ENCODE measurements at regions not wholly inside any gene's neighbourhood (a gene's known extent, or its start where the extent isn't known, plus 50 kb on each side); places are given as distances from the start of the nearest gene placed in this dataset.

DNA sequence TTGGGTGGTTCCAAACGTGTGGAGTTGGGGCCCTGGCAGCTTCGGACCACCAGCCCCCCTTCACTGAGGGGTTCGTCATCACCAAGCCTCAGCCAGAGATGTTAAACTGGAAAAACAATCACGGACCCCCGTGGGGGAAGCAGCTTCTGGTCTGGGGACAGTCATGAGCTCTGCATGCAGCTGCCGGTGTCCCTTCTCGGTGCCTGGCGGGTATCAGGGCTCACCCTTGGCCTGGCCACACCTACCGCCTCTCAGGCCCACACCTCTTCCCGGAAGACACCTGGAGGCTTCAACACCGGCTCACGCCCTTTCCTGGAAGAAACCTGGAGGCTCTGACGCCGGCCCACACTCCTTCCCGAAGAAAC is 77.8 kb upstream of the BHLHE23 start:
- DNase-seq (ENCODE audit: low read depth in 2 of 2) = no peak
- TF ChIP-seq, protein P1, sequence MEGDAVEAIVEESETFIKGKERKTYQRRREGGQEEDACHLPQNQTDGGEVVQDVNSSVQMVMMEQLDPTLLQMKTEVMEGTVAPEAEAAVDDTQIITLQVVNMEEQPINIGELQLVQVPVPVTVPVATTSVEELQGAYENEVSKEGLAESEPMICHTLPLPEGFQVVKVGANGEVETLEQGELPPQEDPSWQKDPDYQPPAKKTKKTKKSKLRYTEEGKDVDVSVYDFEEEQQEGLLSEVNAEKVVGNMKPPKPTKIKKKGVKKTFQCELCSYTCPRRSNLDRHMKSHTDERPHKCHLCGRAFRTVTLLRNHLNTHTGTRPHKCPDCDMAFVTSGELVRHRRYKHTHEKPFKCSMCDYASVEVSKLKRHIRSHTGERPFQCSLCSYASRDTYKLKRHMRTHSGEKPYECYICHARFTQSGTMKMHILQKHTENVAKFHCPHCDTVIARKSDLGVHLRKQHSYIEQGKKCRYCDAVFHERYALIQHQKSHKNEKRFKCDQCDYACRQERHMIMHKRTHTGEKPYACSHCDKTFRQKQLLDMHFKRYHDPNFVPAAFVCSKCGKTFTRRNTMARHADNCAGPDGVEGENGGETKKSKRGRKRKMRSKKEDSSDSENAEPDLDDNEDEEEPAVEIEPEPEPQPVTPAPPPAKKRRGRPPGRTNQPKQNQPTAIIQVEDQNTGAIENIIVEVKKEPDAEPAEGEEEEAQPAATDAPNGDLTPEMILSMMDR (IDR thresholded peaks at IDR 0.05; ENCODE audit: low read depth, low read length) = no peak
- no peak overlapping the region for H3K4me3 ChIP-seq (replicated peaks in 1 of 2; ENCODE audit: low read depth in 2 of 2, low read length in 2 of 2)

DNA sequence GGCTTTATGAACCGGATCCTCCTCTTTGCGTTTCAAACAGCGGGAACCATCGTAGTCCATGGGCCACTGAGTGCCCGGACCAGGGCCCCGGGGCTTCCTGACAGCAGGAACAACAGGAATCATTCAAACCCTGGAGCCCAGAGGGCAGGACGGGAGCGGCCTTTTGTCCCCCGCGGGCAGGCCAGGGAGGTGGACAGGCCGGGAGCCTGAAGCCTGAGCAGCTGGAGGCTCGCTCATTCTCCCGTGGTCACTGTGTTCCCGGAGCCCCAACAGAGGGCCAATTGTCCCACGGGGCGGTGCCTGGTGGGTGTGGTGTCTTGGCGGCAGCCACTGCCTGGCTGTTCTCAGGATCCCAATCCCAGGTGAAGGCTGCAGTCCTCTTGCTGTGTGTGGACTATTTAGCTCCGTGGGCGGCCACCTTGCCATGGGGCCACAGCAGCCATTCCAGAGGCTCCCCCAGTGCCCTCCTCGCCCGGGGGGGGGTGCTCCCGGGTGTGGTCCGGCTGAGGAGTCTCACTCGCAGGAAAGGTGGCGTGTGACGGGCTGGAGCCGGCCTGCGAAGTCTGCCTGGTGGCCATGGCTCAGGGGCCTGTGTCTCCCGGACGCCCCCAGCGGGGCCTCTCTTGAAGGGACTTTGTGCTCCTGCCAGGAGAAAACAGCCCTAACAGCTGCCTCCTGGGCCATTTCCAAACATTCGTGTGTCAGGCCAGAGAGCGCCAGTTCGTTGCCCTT is 77.2 kb upstream of the BHLHE23 start:
- DNase-seq (ENCODE audit: low read depth in 2 of 2) = no peak
- no peak overlapping the region for H3K4me3 ChIP-seq (replicated peaks in 1 of 2; ENCODE audit: low read depth in 2 of 2, low read length in 2 of 2)
- TF ChIP-seq, protein P1 (IDR thresholded peaks at IDR 0.05; ENCODE audit: low read depth, low read length) = no peak

DNA sequence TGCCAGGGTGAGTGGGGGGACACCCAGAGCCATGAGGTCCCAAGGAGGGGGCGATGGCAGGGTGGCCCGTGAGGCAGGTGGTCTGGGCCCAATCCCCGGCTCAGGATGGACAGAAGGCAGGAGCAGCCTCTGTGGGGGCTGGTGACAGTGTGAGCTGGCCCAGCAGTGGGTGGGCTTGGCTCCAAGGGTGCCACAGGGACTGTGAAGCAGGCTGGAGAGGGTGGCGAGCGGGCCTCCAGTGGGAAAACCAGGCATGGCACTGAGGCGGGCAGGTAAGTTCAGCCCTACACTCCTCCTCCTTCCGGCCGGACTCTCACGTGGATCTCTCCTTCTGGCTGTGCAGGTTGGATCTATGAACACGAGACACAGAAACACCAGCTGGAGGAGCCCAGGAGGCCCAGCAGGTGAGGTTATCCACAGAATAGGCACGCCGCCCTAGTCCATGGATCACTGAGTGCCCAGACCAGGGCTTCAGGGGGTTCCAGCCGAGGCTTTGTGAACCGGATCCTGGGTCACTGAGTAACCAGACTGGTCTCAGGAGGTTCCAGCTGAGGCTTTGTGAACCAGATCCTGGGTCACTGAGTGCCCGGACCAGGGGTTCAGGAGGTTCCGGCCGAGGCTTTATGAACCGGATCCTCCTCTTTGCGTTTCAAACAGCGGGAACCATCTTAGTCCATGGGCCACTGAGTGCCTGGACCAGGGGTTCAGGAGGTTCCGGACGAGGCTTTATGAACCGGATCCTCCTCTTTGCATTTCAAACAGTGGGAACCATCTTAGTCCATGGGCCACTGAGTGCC is 76.4 kb upstream of the BHLHE23 start:
- no peak for DNase-seq (ENCODE audit: low read depth in 2 of 2)
- TF ChIP-seq, protein P1 (IDR thresholded peaks at IDR 0.05; ENCODE audit: low read depth, low read length) = no peak
- H3K4me3 ChIP-seq (replicated peaks in 1 of 2; ENCODE audit: low read depth in 2 of 2, low read length in 2 of 2) = no peak overlapping the region

DNA sequence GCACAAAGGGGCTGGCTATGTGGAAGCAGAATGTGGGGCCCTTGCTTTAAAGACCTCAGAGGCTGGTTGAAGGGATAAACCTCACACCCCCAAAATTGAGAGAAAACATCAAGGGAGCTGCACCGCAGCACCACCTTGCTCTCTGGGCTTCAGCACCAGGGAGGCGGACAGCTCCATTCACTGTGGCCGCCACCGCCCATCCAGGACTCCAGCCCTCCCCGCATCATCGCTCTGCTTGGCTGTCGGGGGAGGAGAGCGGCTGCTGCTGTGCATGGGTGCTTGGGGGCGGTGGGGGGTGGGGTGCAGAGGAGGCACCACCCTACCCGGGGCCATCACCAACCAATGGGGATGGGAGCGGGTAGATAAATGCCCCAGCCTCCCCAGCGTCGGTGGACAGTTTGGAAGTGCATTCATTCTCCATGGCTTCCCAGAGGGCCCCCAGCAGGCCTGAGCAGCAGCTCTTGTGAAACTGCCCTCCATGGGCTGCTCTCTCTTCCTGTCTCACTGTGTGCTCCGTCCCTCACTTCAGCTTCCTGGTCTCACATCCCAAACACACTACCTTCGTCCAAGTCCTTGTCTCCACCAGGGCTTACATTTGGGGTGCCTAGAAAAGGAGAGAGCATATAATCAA is 75.7 kb upstream of the BHLHE23 start:
- TF ChIP-seq, protein P1 (IDR thresholded peaks at IDR 0.05; ENCODE audit: low read depth, low read length) = no peak
- peak; percentile 30 to 38 for DNase-seq (ENCODE audit: low read depth in 2 of 2)

DNA sequence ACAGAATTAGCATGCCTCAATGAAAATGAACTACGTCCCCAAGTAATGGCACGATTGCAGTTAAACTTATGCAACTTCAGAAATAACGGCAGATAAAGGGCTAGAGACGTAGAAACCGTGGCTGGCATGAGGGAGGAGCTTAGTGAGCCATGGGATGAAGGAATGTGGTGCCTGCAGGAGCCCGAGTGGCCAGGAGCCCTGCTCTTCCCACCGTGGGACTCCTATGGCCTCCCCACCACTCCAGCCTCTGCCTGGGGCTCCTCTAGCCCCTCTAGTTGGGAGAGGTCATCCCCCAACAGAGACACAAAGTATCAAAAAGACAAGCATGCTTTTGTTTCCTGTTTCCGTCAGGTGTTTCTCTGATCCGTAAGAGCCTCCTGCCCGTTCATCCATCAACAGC is 75.1 kb upstream of the BHLHE23 start:
- TF ChIP-seq, protein P1 (IDR thresholded peaks at IDR 0.05; ENCODE audit: low read depth, low read length) = no peak
- no peak for DNase-seq (ENCODE audit: low read depth in 2 of 2)
- no peak overlapping the region for H3K4me3 ChIP-seq (replicated peaks in 1 of 2; ENCODE audit: low read depth in 2 of 2, low read length in 2 of 2)

More for the DNA sequence above, 75.7 kb upstream of the BHLHE23 start:
- no peak overlapping the region for H3K4me3 ChIP-seq (replicated peaks in 1 of 2; ENCODE audit: low read depth in 2 of 2, low read length in 2 of 2)

DNA sequence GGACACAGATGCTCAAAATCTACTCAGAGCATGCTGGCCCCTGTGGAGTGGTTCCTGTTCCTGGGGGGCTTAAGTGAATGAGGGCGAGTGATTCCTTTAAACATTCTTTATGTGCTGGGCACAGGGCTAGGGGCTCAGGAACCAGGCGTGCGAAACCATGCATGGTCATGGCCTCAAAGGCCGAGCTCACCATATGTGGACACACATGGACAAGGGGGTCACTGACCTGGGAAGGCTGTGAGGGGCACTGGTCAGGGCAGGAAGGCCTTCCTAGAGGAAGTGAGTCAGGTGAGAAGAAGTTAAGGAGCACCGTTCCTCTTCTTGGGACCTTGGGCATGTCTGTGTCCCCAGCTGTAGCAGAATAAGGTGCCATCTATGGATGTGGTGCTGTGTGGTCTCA is 74.6 kb upstream of the BHLHE23 start:
- H3K4me3 ChIP-seq (replicated peaks in 1 of 2; ENCODE audit: low read depth in 2 of 2, low read length in 2 of 2) = no peak overlapping the region
- DNase-seq (ENCODE audit: low read depth in 2 of 2) = no peak
- TF ChIP-seq, protein P1 (IDR thresholded peaks at IDR 0.05; ENCODE audit: low read depth, low read length) = no peak

Data from cardiac fibroblast (primary cell).